ENCODE measurements at regions not wholly inside any gene's neighbourhood (a gene's known extent, or its start where the extent isn't known, plus 50 kb on each side); places are given as distances from the start of the nearest gene placed in this dataset.

- H3K4me3 ChIP-seq (ENCODE audit: low read depth in 2 of 2, low read length in 2 of 2), result no peak overlapping the region
- CTCF ChIA-PET, result no interaction called here
- intact Hi-C loops (cut with micrococcal nuclease; ENCODE audit: unreplicated experiment) (no loop called here), in situ Hi-C loops (cut with HindIII; ENCODE audit: low pct_unique_long_range_greater_than_20kb, low sequenced_read_pairs) (no loop called here)
- ATAC-seq (no peak), DNase-seq (ENCODE audit: low read depth, low spot score) (no peak)
- no peaks in the 10 kb centered on the region for H3K9me3 ChIP-seq (ENCODE audit: control insufficient read depth, insufficient read depth, low read depth, low read length)
- no TSS peak for BruUV-seq (replicated peaks)
- no peaks in the 10 kb centered on the region for H3K36me3 ChIP-seq (ENCODE audit: control insufficient read depth, insufficient read depth, low read length)
- H3K27me3 ChIP-seq (ENCODE audit: control insufficient read depth, insufficient read depth, low read length), result no peaks in the 10 kb centered on the region
- POLR2A ChIA-PET, result no interaction called here
- no peaks in the 10 kb centered on the region for H3K4me1 ChIP-seq (ENCODE audit: control insufficient read depth, insufficient read depth, low read length)
- no peak overlapping the region for H3K27ac ChIP-seq (ENCODE audit: low read length)
- no peak for TF ChIP-seq TCF7L2 (IDR thresholded peaks at IDR 0.05; ENCODE audit: low read depth, low read length)
- TF ChIP-seq POLR2AphosphoS5 (IDR thresholded peaks at IDR 0.05; ENCODE audit: low read depth, low read length), result no peak
- no peak for TF ChIP-seq CTCF (IDR thresholded peaks at IDR 0.05)
- no peak for TF ChIP-seq REST (IDR thresholded peaks at IDR 0.05; ENCODE audit: insufficient read depth in 1 of 2, low read depth in 2 of 2, low read length in 1 of 2)
- TF ChIP-seq SIN3A (IDR thresholded peaks at IDR 0.05; ENCODE audit: borderline replicate concordance, insufficient read depth, low read depth, low read length), result no peak
These were observed 416.2 kb upstream of the ADGRL4 start for GRCh38 chr1:79422726-79423125.

GRCh38 chr1:79398501-79398900 lies 392.0 kb upstream of the ADGRL4 start:
- TF ChIP-seq CTCF (IDR thresholded peaks at IDR 0.05), result no peak
- TF ChIP-seq TCF7L2 (IDR thresholded peaks at IDR 0.05; ENCODE audit: low read depth, low read length), result no peak
- no peak for TF ChIP-seq SIN3A (IDR thresholded peaks at IDR 0.05; ENCODE audit: borderline replicate concordance, insufficient read depth, low read depth, low read length)
- TF ChIP-seq POLR2AphosphoS5 (IDR thresholded peaks at IDR 0.05; ENCODE audit: low read depth, low read length), result no peak
- no peak for TF ChIP-seq REST (IDR thresholded peaks at IDR 0.05; ENCODE audit: insufficient read depth in 1 of 2, low read depth in 2 of 2, low read length in 1 of 2)
- Histone ChIP-seq H3K36me3 (ENCODE audit: control insufficient read depth, insufficient read depth, low read length) (no peaks in the 10 kb centered on the region), H3K9me3 (ENCODE audit: control insufficient read depth, insufficient read depth, low read depth, low read length) (no peaks in the 10 kb centered on the region), H3K27ac (ENCODE audit: low read length) (no peak overlapping the region), H3K4me3 (ENCODE audit: low read depth in 2 of 2, low read length in 2 of 2) (no peak overlapping the region), H3K27me3 (ENCODE audit: control insufficient read depth, insufficient read depth, low read length) (no peaks in the 10 kb centered on the region), H3K4me1 (ENCODE audit: control insufficient read depth, insufficient read depth, low read length) (no peaks in the 10 kb centered on the region)
- POLR2A ChIA-PET, result no interaction called here
- in situ Hi-C loops (cut with HindIII; ENCODE audit: low pct_unique_long_range_greater_than_20kb, low sequenced_read_pairs), result no loop called here
- BruUV-seq (replicated peaks), result no TSS peak
- intact Hi-C loops (cut with micrococcal nuclease; ENCODE audit: unreplicated experiment), result no loop called here
- DNase-seq (ENCODE audit: low read depth, low spot score) (no peak), ATAC-seq (no peak)
- CTCF ChIA-PET, result no interaction called here

Measured in Panc1 (cell line).